HEK293 (cell line): ENCODE measurements at regions not wholly inside any gene's neighbourhood (a gene's known extent, or its start where the extent isn't known, plus 50 kb on each side); places are given as distances from the start of the nearest gene placed in this dataset.

Source experiments
- EGR2 ChIP-seq: fragments of 450-650 bp; formaldehyde crosslinking; IDR thresholded peaks from 2 replicates; pipeline ENCODE4 v1.5.1; 2016; ENCODE audit warnings: low read depth, missing biosample characterization, missing genetic modification characterization
- GLI4 ChIP-seq: fragments of 450-650 bp; formaldehyde crosslinking; IDR thresholded peaks from 2 replicates; pipeline ENCODE4 v1.5.1; 2016; ENCODE audit warnings: missing biosample characterization, missing genetic modification characterization
- IKZF3 ChIP-seq: fragments of 450-650 bp; IDR thresholded peaks from 2 replicates; pipeline ENCODE4 v1.5.0; 2018; ENCODE audit warnings: missing biosample characterization, mild to moderate bottlenecking, missing genetic modification characterization, moderate library complexity
- KLF1 ChIP-seq: fragments of 450-650 bp; formaldehyde crosslinking; IDR thresholded peaks from 2 replicates; pipeline ENCODE4 v1.5.1; 2016; ENCODE audit warnings: missing biosample characterization, missing genetic modification characterization
- PRDM10 ChIP-seq: fragments of 450-650 bp; formaldehyde crosslinking; IDR thresholded peaks from 2 replicates; pipeline ENCODE4 v1.5.1; 2016; ENCODE audit warnings: missing biosample characterization, missing genetic modification characterization
- SCRT1 ChIP-seq: fragments of 450-650 bp; formaldehyde crosslinking; IDR thresholded peaks from 2 replicates; pipeline ENCODE4 v1.5.1; 2016; ENCODE audit warnings: missing biosample characterization, missing genetic modification characterization, borderline replicate concordance
- SCRT2 ChIP-seq: fragments of 450-650 bp; formaldehyde crosslinking; IDR thresholded peaks from 2 replicates; pipeline ENCODE4 v1.5.1; 2016; ENCODE audit warnings: missing biosample characterization, missing genetic modification characterization
- SP2 ChIP-seq: fragments of 450-650 bp; formaldehyde crosslinking; IDR thresholded peaks from 2 replicates; pipeline ENCODE4 v1.5.1; 2016; ENCODE audit warnings: missing biosample characterization, missing genetic modification characterization
- TCF7L2 ChIP-seq: IDR thresholded peaks from 2 replicates; pipeline ENCODE4 v1.6.1; 2011; ENCODE audit warnings: low read depth, mild to moderate bottlenecking, inconsistent platforms, low read length, moderate library complexity, borderline replicate concordance
- ZBTB17 ChIP-seq: fragments of 450-650 bp; formaldehyde crosslinking; IDR thresholded peaks from 2 replicates; pipeline ENCODE4 v1.5.1; 2016; ENCODE audit warnings: missing biosample characterization, missing genetic modification characterization
- ZBTB6 ChIP-seq: fragments of 450-650 bp; formaldehyde crosslinking; IDR thresholded peaks from 2 replicates; pipeline ENCODE4 v1.5.1; 2017; ENCODE audit warnings: missing biosample characterization, missing genetic modification characterization
- ZBTB8A ChIP-seq: fragments of 450-650 bp; formaldehyde crosslinking; IDR thresholded peaks from 2 replicates; pipeline ENCODE4 v1.5.1; 2016; ENCODE audit warnings: missing biosample characterization, missing genetic modification characterization
- ZNF114 ChIP-seq: fragments of 450-650 bp; formaldehyde crosslinking; IDR thresholded peaks from 2 replicates; pipeline ENCODE4 v1.5.0; 2017; ENCODE audit warnings: missing biosample characterization, missing genetic modification characterization
- ZNF24 ChIP-seq: fragments of 450-650 bp; formaldehyde crosslinking; IDR thresholded peaks from 2 replicates; pipeline ENCODE4 v1.5.1; 2016; ENCODE audit warnings: missing biosample characterization, missing genetic modification characterization
- ZNF302 ChIP-seq: fragments of 450-650 bp; formaldehyde crosslinking; IDR thresholded peaks from 2 replicates; pipeline ENCODE4 v1.5.1; 2016; ENCODE audit warnings: missing biosample characterization, missing genetic modification characterization, low read depth
- ZNF560 ChIP-seq: fragments of 450-650 bp; formaldehyde crosslinking; IDR thresholded peaks from 2 replicates; pipeline ENCODE4 v1.5.1; 2017; ENCODE audit warnings: missing biosample characterization, missing genetic modification characterization, borderline replicate concordance
- ZNF596 ChIP-seq: fragments of 450-650 bp; IDR thresholded peaks from 2 replicates; pipeline ENCODE4 v1.5.0; 2018; ENCODE audit warnings: missing biosample characterization, mild to moderate bottlenecking, missing genetic modification characterization, moderate library complexity
- ZNF626 ChIP-seq: fragments of 450-650 bp; sonication (Bioruptor Pico); formaldehyde crosslinking; IDR thresholded peaks from 2 replicates; pipeline ENCODE4 v1.5.1; 2018; ENCODE audit warnings: missing biosample characterization, missing genetic modification characterization, inconsistent platforms
- ZNF658 ChIP-seq: fragments of 450-650 bp; formaldehyde crosslinking; IDR thresholded peaks from 2 replicates; pipeline ENCODE4; 2016; ENCODE audit warnings: missing biosample characterization, missing genetic modification characterization
- ZNF76 ChIP-seq: fragments of 450-650 bp; formaldehyde crosslinking; IDR thresholded peaks from 2 replicates; pipeline ENCODE4; 2016; ENCODE audit warnings: low read depth, missing biosample characterization, missing genetic modification characterization, borderline replicate concordance
- ZNF792 ChIP-seq: fragments of 450-650 bp; formaldehyde crosslinking; IDR thresholded peaks from 2 replicates; pipeline ENCODE4 v1.5.1; 2016; ENCODE audit warnings: missing biosample characterization, missing genetic modification characterization
- TF ChIP-seq, protein P1 (sequence below): fragments of 450-650 bp; formaldehyde crosslinking; IDR thresholded peaks from 2 replicates; pipeline ENCODE4 v1.5.1; 2017; ENCODE audit warnings: missing biosample characterization, missing genetic modification characterization
- TF ChIP-seq, protein P2 (sequence below): fragments of 450-650 bp; formaldehyde crosslinking; IDR thresholded peaks from 2 replicates; pipeline ENCODE4 v1.5.1; 2016; ENCODE audit warnings: missing biosample characterization, missing genetic modification characterization
- TF ChIP-seq, protein P3 (sequence below): fragments of 450-650 bp; formaldehyde crosslinking; IDR thresholded peaks from 2 replicates; pipeline ENCODE4 v1.5.1; 2016; ENCODE audit warnings: missing biosample characterization, missing genetic modification characterization
- TF ChIP-seq, protein P4 (sequence below): fragments of 450-650 bp; formaldehyde crosslinking; IDR thresholded peaks from 2 replicates; pipeline ENCODE4 v1.5.1; 2016; ENCODE audit warnings: missing biosample characterization, missing genetic modification characterization
- TF ChIP-seq, protein P5 (sequence below): fragments of 450-650 bp; IDR thresholded peaks from 2 replicates; pipeline ENCODE4 v1.5.1; 2018; ENCODE audit warnings: missing biosample characterization, missing genetic modification characterization

DNA sequence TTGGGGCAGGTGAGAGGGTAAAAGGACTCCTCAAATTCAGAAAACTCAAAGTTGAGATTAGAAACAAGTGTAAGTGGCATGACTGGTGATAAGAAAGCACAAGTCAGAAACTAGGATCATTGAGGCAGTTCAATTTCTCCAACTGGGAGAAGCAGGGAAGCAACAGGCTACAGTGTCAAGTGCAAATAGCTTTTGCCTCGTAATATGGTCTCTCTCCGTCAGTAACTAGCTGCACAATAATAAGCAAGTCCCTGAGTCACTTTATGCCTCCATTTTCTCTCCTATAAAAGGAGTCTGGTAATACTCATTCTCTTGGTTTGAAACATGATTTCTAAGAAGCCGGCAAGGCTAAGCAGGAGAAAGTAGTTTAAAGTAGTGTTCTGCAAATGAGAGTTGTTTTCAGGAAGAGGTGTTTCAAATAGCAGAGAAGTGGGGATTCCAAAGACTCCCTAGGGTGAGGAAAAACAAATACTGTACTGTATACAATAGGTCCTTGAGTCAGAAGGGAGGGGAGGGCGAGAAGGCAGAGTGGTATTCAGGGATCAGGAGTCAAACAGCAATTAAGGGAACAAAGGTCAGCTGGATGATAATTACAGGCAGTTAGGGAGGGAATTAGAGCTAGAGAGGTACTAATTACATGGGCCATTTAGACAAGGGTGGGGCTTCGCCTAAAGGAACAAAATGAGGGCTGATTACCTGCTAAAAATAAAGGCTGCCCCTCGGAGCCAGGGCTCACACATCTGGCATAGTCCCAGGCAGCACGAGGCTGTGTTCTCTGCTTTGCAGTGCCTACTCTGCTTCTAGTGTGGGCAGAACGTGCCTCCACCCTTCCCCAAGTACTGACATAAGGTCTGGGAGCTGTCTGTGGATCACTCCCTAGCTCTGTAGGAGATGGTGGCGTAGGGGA, 96.0 kb upstream of the BDNF start (continued):
- TF ChIP-seq ZNF560 (tag by site-specific recombination), result no peak
- TF ChIP-seq, protein P1, sequence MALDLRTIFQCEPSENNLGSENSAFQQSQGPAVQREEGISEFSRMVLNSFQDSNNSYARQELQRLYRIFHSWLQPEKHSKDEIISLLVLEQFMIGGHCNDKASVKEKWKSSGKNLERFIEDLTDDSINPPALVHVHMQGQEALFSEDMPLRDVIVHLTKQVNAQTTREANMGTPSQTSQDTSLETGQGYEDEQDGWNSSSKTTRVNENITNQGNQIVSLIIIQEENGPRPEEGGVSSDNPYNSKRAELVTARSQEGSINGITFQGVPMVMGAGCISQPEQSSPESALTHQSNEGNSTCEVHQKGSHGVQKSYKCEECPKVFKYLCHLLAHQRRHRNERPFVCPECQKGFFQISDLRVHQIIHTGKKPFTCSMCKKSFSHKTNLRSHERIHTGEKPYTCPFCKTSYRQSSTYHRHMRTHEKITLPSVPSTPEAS, result no peak
- TF ChIP-seq, protein P2, sequence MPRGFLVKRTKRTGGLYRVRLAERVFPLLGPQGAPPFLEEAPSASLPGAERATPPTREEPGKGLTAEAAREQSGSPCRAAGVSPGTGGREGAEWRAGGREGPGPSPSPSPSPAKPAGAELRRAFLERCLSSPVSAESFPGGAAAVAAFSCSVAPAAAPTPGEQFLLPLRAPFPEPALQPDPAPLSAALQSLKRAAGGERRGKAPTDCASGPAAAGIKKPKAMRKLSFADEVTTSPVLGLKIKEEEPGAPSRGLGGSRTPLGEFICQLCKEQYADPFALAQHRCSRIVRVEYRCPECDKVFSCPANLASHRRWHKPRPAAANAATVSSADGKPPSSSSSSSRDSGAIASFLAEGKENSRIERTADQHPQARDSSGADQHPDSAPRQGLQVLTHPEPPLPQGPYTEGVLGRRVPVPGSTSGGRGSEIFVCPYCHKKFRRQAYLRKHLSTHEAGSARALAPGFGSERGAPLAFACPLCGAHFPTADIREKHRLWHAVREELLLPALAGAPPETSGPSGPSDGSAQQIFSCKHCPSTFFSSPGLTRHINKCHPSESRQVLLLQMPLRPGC (tag by site-specific recombination), result peak; percentile 71
- peak; percentile 4; the same call in 1 of the 2 replicates for TF ChIP-seq SP2 (tag by site-specific recombination)
- TF ChIP-seq GLI4 (tag by site-specific recombination), result no peak
- TF ChIP-seq ZNF76, result no peak
- TF ChIP-seq ZNF114 (tag by site-specific recombination), result no peak
- peak; percentile 77 for TF ChIP-seq SCRT2 (tag by site-specific recombination)
- no peak for TF ChIP-seq EGR2 (tag by site-specific recombination)
- no peak for TF ChIP-seq ZNF302 (tag by site-specific recombination)
- TF ChIP-seq ZNF596, result 0 out of 2 replicates have a peak, but pooled peaks have one; percentile 20
- peak; percentile 87 for TF ChIP-seq ZBTB8A
- TF ChIP-seq PRDM10 (tag by site-specific recombination), result 0 out of 2 replicates have a peak, but pooled peaks have one; percentile 29
- TF ChIP-seq ZBTB17 (tag by site-specific recombination), result peak; percentile 80
- peak; percentile 58 for TF ChIP-seq IKZF3 (tag by site-specific recombination)
- peak; percentile 67; the same call in 1 of the 2 replicates for TF ChIP-seq TCF7L2
- TF ChIP-seq ZNF626, result no peak
- TF ChIP-seq ZNF792, result no peak
- TF ChIP-seq, protein P3, sequence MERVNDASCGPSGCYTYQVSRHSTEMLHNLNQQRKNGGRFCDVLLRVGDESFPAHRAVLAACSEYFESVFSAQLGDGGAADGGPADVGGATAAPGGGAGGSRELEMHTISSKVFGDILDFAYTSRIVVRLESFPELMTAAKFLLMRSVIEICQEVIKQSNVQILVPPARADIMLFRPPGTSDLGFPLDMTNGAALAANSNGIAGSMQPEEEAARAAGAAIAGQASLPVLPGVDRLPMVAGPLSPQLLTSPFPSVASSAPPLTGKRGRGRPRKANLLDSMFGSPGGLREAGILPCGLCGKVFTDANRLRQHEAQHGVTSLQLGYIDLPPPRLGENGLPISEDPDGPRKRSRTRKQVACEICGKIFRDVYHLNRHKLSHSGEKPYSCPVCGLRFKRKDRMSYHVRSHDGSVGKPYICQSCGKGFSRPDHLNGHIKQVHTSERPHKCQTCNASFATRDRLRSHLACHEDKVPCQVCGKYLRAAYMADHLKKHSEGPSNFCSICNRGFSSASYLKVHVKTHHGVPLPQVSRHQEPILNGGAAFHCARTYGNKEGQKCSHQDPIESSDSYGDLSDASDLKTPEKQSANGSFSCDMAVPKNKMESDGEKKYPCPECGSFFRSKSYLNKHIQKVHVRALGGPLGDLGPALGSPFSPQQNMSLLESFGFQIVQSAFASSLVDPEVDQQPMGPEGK, result 0 out of 2 replicates have a peak, but pooled peaks have one; percentile 36
- peak; percentile 90 for TF ChIP-seq ZNF24 (tag by site-specific recombination)
- TF ChIP-seq, protein P4, sequence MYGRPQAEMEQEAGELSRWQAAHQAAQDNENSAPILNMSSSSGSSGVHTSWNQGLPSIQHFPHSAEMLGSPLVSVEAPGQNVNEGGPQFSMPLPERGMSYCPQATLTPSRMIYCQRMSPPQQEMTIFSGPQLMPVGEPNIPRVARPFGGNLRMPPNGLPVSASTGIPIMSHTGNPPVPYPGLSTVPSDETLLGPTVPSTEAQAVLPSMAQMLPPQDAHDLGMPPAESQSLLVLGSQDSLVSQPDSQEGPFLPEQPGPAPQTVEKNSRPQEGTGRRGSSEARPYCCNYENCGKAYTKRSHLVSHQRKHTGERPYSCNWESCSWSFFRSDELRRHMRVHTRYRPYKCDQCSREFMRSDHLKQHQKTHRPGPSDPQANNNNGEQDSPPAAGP (tag by site-specific recombination), result peak; percentile 100
- peak; percentile 58; the same call in 1 of the 2 replicates for TF ChIP-seq ZBTB6 (tag by site-specific recombination)
- TF ChIP-seq KLF1 (tag by site-specific recombination), result peak; percentile 97
- TF ChIP-seq SCRT1 (tag by site-specific recombination), result 0 out of 2 replicates have a peak, but pooled peaks have one; percentile 22
- TF ChIP-seq ZNF658, result no peak
- TF ChIP-seq, protein P5, sequence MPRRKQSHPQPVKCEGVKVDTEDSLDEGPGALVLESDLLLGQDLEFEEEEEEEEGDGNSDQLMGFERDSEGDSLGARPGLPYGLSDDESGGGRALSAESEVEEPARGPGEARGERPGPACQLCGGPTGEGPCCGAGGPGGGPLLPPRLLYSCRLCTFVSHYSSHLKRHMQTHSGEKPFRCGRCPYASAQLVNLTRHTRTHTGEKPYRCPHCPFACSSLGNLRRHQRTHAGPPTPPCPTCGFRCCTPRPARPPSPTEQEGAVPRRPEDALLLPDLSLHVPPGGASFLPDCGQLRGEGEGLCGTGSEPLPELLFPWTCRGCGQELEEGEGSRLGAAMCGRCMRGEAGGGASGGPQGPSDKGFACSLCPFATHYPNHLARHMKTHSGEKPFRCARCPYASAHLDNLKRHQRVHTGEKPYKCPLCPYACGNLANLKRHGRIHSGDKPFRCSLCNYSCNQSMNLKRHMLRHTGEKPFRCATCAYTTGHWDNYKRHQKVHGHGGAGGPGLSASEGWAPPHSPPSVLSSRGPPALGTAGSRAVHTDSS, result no peak
